IPS-NIHi11 (cell line): ENCODE measurements at regions not wholly inside any gene's neighbourhood (a gene's known extent, or its start where the extent isn't known, plus 50 kb on each side); places are given as distances from the start of the nearest gene placed in this dataset.

Source experiments
- DNase-seq: peaks from one replicate; pipeline ENCODE4 v3.0.0; 2012; ENCODE audit warnings: mixed read lengths, low spot score

DNA sequence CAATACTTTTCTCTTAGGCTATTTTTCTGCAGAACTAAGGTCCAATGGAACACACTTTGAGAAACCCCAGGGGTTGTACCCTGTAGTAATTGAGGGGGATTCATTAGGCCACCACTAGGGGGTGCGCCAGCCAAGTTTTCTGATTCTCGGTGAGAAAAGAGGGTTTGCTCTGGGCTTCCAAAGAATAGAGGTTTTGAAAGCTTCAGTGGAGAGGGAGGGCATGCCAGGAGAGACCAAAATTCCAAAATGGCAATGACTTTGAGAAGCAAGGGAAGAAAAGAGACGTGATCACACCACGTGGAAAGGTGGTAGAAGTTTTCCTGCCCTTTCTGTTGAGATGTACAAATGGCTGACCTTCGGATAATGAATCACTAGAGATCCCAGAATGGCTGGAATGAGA lies 323.3 kb downstream of the RPS6KC1 start:
- DNase-seq = peak; percentile 77

DNA sequence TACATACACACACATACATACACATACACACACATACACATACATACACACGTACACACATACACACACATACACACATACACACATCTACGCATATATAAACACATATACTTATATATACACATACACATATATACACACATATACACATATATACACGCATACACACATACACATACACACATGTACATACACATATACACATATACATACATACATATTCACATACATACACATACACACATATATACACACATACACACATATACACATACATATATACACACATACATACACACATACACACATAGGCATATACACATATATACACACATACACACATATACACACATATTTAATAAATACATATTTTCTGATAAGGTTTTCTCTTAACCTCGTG lies 324.0 kb downstream of the RPS6KC1 start:
- no peak for DNase-seq

DNA sequence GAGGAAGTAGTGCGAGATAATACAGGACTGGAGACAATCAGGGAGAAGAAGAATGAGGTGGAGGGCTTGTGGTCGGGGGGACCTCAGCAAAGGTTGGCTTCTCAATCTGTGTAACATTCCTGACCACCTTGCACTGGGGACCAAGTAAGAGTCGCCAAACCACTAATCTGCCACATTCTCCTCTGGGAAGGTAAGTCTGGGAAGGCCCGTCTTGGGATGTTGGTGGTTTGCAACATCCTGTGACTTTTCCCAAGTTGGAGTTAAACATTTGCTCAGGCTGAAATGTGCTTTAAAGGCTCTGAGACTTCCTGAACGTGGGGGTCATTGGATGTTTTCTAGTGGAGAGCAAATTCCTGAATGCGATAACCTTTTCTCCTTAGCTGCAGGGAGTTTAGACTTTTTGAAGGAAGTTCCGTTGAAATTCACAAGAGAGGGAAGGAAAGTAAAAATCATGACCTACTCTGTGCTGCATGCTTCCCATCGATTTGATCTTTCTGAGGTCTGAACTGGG lies 325.9 kb downstream of the RPS6KC1 start:
- no peak for DNase-seq

DNA sequence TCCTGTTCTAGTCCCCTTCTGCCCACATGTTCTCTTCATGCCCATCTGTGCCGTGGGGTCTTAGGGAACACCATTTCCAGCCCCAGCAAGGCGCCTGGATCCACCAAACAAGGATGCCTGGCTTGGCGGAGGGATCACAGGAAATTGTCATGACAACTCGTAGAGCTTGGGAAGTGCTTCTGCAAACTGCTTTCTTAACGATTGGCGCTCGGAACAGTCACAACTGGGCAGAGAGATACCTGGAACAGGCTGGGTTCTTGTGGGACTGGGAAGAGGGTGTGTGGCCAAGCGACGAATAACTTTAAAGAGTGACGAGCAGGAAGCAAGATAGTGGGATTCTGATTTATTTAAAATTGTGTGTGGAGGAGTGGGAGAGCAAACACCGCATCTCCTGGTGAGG lies 329.8 kb downstream of the RPS6KC1 start:
- DNase-seq = no peak

DNA sequence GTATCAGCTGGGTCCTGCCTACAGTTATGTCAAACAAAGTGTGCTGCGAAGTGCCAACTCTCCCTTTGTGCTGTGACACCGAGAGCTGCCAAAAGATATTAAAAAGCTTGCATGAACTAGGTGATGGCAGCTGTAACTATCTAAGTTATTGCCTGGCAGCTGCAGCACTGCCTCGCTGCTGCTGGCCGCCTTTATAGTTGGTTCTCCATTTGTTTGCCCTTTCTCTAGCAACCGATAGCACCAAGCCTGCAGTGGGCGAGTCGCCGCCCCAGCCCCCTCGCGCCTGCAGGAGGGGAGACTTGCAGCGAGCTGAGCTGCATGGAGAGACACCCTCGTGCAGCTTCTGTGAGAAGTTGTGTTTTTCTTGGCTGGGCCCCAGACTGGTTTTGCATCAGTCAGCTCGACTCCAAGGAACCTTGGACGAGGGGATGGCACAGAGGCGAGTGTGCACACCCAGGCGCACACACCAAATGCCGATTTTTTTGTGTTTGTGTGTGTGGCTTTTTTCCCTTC lies 330.6 kb downstream of the RPS6KC1 start:
- DNase-seq = no peak

DNA sequence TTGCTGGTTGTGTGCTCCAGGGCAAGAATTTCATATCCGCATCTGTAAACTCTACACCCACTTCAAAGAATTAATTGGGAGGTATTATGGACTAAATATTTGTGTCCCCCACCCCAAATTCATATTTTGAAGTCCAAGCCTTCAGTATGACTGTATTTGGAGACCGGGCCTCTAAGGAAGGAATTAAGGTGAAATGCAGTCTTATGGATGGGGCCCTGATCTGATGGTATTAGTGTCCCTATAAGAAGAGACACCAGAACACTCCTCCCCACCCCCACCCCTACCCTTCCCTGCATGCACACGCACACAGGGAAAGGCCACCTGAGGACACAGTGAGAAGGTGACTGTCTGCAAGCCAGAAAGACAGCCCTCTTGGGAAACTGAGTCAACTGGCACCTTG lies 332.4 kb downstream of the RPS6KC1 start:
- DNase-seq = no peak

DNA sequence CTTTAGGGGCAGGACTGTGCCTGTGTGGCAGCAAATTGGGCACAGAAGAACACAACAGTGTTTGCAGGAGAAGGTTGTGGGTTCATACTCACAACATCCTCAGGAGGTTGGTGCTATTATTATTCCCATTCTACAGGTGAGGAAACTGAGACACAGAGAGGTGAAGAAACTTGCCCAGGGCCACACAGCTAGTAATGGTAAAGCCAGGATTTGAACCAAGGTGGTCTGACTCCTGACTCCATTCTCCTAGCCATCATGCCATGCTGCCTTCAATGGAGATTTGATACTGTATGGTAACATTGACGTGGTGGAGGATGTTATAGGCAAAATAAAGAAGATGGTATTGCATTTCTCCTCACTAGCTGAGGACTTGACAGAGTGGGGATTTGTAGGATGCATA lies 334.2 kb downstream of the RPS6KC1 start:
- no peak for DNase-seq

DNA sequence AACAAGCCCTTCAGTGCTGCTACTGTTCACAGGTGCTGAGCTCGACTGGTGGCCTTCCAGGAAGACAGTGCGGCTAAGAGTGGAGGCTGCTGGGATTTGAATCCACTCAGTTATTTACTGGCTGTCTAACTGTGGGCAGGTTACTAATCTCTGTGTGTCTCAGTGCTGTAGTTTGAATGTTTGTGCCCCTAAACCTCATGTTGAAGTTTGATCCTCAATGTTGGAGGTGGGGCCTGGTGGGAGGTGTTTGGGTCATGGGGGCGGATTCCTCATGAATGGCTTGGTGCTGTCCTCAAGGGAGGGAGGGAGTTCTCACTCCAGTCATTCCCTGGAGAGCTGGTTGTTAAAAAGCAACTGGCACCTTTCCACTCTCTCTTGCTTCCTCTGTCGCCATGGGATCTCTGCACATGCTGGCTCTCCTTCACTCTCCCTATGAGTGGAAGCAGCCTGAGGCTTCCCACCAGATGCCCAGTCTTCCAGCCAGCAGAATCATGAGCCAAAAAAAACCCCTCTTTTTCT lies 334.8 kb downstream of the RPS6KC1 start:
- DNase-seq = no peak

DNA sequence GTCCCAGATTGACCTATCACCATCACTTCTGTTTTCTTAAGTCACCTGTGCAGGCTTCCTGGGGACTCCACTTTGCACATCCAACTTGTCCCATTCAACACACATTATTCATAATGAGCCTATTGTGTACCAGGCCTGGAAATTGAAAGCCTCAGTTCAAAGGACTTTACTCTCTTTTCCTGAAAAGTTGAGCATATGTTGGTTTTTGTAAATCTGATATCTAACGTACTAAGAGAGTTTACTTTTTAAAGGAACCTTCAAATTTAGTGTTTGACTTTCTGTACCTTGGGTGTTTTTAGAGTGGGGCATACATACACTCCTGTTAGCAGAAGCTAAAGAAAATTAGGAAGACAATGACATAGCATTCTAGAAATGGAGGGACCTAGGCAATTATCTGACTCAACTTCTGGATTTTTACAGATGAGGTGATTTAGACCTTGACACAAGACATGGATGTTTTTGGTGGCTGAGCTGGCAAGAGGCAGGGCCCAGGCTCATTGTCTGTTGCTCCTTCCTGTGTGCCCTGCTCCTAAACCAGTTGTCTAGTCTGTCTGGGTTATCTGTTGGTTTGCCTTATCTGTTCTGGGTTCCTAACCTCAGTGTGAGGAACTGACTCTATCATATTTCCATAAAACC lies 336.5 kb downstream of the RPS6KC1 start:
- DNase-seq = no peak

DNA sequence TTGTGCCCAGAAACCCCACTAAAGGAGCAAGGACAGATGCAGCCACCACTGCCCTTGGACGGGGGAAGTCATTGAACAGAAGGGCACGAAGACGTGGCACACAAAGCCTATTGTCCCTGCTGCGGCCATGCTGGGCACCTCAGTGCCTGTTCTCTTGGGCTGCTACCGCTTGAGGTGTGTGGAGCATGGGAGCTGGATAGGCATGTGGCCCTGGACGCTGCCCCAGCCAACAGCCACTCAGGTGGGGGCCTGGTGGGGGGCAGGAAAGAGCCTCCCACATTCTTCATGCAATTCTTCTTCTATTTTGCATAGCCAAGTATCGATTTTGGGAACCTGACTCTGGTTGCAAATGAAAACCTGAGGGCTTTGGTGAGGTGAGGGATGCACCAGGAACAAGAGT lies 337.2 kb downstream of the RPS6KC1 start:
- DNase-seq = no peak

DNA sequence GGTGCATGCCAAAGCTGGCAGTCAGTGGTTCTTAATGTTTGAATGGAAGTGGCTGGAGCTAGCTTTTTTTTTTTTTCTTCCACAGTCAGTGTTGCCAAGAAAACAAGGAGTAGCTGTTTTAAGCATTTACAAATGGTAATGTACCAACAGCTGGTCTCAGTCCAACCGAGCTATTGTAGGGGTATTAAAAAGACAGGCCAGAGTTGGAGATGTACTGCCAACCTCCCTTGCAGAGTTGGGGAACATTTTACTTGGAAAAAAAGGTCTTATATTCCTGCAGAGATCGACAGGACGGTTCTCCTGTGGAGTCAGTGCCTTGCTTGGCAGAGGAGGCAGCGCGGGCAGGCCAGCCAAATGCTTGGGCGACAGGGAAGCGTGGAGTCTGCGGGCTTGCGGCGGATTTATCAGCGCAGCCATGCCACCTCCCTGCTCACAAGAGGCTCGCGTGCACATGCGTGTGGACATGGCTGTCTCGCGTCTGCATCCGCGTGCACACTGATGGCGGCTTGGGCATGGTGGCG lies 338.1 kb downstream of the RPS6KC1 start:
- no peak for DNase-seq

DNA sequence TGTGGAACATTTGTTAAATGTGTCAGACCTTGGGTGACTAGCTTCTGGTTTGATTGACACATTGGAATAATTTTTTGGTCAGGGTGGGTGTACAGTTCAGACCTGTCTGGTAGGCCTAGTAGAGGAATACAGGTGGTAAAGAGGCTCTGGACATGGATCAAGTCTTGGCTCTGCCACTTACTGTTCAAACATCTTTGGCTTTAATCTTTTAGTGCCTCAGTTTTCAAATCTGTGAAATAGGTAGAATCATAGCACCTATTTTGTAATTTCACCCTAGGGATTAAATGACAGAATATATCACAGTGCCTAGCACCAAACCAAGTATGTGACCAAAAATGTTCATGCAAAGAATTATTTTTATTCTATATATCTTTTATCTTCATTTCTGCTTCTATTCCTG lies 340.4 kb downstream of the RPS6KC1 start:
- no peak for DNase-seq

DNA sequence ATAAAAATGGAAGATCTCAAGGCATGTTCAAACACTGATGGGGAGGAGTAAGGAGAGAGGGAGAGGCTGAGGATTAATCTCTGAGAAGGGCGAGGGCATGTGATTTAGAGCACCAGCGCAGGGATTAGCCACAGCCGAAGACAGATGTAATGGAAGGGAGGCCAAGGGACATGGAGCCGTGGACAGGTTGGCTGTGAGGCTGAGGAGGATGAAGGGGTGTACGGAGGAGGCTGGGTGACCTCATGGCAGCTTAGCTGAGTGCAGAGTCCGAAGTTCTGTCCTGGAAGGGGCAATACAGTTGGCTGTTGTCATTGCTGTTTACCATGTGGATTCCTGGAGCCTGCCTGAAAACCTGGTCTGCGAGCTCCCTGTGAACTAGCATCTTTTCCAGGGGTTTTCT lies 342.8 kb downstream of the RPS6KC1 start:
- DNase-seq = no peak

DNA sequence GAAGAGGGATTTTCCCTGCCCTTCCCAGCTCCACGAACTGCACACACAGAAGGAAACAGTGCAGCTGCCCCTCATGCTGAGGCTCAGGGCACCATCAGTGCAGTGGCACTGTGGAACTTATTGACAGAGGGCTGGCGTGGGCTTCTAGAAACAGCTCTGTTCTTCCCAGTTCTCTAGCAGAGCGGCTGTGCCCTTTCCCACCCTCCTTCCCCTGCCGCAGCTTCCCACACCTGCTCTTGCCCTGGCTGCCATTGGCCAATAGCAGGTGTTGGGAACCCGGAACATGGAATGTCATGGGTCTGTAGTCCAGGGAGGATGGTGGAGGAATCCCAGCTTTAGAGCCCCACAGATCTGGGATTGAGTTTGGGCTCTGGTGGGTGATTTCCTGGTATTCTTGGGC lies 343.8 kb downstream of the RPS6KC1 start:
- no peak for DNase-seq

DNA sequence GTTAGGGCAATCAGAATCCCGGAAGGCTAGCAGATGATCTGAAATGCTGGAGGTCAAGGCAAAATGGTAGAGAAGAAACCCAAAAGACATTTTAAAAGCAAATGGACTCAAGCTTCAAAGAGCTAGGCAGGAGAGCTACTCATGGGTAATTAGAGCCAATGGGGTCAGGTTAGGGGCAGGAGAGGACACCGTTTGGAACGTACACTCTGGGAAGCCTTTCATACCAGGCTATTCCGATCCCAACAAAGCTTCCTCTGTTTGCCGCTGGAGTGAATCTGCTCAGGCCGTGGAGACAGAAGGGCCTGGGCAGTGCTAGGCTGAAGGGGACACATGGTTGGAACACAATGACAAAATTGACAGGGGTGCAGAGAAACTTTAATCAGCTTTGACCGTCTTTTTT lies 346.6 kb downstream of the RPS6KC1 start:
- no peak for DNase-seq

DNA sequence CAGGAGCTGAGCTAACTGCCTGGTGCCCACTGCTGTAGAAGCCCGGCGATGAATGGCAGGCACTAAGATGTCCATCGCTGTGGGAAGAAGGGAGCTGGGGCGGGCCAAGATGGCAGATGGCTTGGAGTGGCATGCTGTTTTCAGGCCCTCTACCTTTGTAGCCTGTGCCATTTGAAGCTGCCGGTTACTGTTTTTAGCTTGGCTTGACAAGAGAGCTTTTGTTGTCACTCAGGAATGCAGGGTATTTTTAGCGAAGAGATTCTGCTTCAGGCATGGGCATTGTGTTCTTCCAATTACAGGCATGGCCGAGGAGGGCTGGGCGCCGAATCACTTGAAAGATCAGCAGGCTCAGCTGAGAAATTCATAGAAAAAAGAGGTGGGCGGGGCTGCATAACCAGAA lies 348.7 kb downstream of the RPS6KC1 start:
- peak; percentile 51 for DNase-seq

DNA sequence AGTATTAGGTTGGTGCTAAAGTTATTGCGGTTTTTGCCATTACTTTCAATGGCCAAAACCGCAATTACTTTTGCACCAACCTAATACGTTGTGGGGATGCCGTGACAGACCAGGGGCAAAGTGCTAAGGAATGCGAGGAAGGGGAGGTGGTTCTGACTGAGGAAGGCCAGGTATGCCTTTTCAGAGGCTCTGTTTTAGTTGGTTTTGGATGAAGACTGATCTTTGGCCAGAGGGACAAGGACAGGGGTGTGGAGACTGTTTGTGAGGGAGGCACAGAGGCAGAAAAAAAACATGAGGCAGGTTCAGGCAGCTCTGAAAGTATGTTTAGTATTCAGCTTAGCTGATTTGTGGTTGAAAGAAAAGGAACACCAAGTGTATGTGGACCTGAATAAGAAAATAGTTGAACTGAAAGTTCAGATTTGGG lies 358.2 kb downstream of the RPS6KC1 start:
- DNase-seq = no peak

DNA sequence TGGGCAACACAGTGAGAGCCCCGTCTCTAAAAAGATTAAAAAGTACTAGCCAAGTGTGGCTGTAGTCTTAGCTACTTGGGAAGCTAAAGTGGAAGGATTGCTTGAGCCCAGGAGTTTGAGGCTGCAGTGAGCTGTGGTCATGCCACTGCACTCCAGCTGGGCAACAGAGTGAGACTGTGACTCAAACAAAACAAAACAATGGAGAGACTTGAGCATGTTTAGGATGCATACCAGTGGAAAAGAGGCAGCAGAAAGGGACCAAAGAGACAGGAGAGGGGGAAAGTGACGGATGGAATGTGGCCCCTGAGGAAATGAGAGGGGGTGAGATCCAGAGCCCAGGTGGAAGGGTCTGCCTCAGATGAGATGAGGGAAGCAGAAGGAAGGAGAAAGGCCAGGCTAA lies 358.9 kb downstream of the RPS6KC1 start:
- DNase-seq = no peak

DNA sequence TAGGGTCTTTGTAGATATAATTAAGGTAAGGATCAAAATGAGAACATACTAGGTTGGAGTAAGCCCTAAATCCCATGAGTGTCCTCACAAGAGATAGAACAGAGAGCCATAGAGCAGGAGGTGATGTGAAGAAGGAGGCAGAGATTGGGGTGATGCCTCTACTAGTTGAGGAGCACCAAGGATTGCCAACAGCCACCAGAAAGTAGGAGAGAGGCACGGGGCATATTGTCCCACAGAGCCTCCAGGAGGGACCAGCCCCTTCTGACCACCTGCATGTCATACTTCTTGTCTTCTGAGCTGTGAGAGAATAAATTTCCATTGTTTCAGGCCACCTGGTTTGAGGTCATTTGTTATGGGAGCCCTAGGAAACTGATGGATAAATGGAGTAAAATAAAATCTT lies 363.3 kb downstream of the RPS6KC1 start:
- no peak for DNase-seq

DNA sequence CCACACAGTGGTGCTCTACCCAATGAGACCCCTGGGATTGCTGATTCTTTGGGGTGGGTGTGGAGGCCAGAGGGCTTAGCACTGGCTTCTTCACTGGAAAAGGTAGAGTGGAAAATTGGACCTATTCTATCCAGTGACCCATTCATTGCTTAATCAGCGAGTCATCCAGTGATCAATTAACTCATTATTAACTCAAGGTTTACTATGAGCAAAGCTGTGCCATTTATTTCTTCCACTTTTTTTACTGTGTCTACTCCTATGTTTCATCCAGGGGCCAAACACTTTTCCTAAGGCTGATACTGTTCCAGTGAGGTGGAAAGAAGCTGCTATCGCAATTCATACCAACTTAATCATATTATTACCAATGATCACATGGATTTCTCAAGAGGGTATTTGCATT lies 363.9 kb downstream of the RPS6KC1 start:
- DNase-seq = no peak

DNA sequence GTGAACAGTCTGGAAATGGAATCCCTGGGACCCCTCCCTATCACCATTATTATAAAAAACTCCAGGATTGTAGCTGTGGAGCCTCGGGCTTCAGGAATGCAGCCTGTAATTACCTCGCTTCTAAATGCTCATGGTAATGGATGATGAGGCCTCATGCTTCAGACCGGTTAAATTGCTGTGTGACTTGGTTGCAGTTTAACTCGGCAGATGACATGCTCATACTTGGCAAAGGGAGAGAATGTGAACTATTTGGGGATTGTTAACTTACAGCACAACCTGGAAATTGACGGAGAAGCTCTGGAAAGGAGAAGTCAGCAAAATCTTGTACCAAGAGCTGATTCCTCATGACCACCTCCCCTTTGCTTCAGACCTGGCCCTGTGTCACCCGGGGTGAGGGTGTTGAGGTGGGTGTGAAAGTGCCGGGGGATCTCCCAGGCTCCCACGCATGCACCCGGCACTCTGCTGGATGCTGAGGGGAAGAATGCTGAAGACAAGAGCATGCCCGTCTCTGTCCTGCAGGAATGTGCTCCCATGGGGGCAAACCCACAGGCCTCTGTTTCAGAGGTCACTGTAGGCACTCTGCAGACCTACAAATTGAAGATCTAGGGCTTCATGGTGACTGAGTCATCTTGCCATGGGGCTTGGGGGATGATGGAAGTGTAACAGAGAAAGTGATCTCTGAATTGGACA lies 364.8 kb downstream of the RPS6KC1 start:
- DNase-seq = no peak

DNA sequence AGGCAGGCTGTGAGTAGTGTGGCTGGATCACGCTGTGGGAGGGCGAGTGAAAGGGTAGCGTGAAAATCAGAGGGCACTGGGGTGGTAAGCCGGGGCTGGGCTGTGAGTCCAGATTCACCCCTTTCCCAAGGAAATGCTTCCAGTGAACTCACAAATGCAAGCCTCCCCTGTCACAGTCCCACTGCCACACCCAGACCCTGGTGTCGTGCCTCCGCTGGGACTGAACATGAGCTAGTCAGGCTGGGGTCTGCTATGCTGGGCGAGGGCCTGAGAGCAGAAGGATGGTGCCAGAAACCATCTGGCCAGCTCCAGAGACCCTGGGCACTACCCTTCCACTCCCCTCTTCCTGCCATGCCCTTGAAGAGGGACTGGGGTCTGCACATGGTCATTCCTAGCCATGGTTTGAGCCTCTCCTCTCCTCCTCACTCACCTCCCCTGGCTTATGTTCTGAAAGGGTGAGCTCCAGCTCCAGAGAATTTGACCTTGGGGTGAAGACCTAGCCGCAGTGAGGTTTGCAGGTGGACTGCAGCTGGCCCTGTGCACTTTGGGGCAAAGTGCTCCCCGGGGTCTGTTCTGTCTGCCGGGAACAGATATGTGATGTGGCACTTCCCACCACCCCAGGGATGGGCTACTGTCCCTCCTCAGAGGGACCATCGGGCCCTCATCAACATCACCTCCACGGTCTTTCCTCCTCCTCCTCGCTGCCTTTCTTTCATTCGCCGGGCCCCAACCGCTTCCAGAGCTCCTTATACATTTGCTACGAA lies 365.6 kb downstream of the RPS6KC1 start:
- no peak for DNase-seq
